ENCODE measurements at regions not wholly inside any gene's neighbourhood (a gene's known extent, or its start where the extent isn't known, plus 50 kb on each side); places are given as distances from the start of the nearest gene placed in this dataset.

- Histone ChIP-seq H3K79me2 (ENCODE audit: insufficient read depth) (no peaks in the 10 kb centered on the region), H3K4me1 (ENCODE audit: control insufficient read depth in 1 of 2, insufficient read depth in 2 of 2, low read depth in 1 of 2, low read length in 1 of 2) (no peaks in the 10 kb centered on the region), H3K9me3 (no peaks in the 10 kb centered on the region), H2AFZ (ENCODE audit: low read depth) (no peak overlapping the region), H4K20me1 (ENCODE audit: insufficient read depth) (no peaks in the 10 kb centered on the region), H3K36me3 (replicated peaks in 1 of 2; ENCODE audit: control insufficient read depth in 1 of 2, insufficient read depth in 2 of 2, low read length in 1 of 2) (no peaks in the 10 kb centered on the region), H3K4me2 (no peak overlapping the region), H3K27me3 (ENCODE audit: insufficient read depth) (no peaks in the 10 kb centered on the region), H3K4me3 (ENCODE audit: low read depth in 2 of 2, low read length in 1 of 2) (no peak overlapping the region), H3K27ac (ENCODE audit: low read depth in 2 of 2, low read length in 1 of 2) (no peak overlapping the region), H3K9ac (no peak overlapping the region), H3K9me2 (no peaks in the 10 kb centered on the region), H3F3A (replicated peaks; ENCODE audit: insufficient read depth) (no peaks in the 10 kb centered on the region)
- no peak for DNase-seq
- TF ChIP-seq GABPA (IDR thresholded peaks at IDR 0.05; ENCODE audit: low read depth): no peak
- no peak for TF ChIP-seq RXRA (IDR thresholded peaks at IDR 0.05; ENCODE audit: borderline replicate concordance, low read depth)
- TF ChIP-seq, protein P1, sequence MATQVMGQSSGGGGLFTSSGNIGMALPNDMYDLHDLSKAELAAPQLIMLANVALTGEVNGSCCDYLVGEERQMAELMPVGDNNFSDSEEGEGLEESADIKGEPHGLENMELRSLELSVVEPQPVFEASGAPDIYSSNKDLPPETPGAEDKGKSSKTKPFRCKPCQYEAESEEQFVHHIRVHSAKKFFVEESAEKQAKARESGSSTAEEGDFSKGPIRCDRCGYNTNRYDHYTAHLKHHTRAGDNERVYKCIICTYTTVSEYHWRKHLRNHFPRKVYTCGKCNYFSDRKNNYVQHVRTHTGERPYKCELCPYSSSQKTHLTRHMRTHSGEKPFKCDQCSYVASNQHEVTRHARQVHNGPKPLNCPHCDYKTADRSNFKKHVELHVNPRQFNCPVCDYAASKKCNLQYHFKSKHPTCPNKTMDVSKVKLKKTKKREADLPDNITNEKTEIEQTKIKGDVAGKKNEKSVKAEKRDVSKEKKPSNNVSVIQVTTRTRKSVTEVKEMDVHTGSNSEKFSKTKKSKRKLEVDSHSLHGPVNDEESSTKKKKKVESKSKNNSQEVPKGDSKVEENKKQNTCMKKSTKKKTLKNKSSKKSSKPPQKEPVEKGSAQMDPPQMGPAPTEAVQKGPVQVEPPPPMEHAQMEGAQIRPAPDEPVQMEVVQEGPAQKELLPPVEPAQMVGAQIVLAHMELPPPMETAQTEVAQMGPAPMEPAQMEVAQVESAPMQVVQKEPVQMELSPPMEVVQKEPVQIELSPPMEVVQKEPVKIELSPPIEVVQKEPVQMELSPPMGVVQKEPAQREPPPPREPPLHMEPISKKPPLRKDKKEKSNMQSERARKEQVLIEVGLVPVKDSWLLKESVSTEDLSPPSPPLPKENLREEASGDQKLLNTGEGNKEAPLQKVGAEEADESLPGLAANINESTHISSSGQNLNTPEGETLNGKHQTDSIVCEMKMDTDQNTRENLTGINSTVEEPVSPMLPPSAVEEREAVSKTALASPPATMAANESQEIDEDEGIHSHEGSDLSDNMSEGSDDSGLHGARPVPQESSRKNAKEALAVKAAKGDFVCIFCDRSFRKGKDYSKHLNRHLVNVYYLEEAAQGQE (IDR thresholded peaks at IDR 0.05; ENCODE audit: low read depth, low read length): no peak
- TF ChIP-seq MAX (IDR thresholded peaks at IDR 0.05; ENCODE audit: low read depth): no peak
- TF ChIP-seq PBX3 (IDR thresholded peaks at IDR 0.05): no peak
- TF ChIP-seq, protein P2, sequence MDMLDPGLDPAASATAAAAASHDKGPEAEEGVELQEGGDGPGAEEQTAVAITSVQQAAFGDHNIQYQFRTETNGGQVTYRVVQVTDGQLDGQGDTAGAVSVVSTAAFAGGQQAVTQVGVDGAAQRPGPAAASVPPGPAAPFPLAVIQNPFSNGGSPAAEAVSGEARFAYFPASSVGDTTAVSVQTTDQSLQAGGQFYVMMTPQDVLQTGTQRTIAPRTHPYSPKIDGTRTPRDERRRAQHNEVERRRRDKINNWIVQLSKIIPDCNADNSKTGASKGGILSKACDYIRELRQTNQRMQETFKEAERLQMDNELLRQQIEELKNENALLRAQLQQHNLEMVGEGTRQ (IDR thresholded peaks at IDR 0.05; ENCODE audit: borderline replicate concordance, low read depth, low read length): no peak
- no peak for TF ChIP-seq NRF1 (IDR thresholded peaks at IDR 0.05; ENCODE audit: low read depth, low read length)
- TF ChIP-seq, protein P3, sequence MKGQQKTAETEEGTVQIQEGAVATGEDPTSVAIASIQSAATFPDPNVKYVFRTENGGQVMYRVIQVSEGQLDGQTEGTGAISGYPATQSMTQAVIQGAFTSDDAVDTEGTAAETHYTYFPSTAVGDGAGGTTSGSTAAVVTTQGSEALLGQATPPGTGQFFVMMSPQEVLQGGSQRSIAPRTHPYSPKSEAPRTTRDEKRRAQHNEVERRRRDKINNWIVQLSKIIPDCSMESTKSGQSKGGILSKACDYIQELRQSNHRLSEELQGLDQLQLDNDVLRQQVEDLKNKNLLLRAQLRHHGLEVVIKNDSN (IDR thresholded peaks at IDR 0.05; ENCODE audit: borderline replicate concordance, low read depth): no peak
- no peak for TF ChIP-seq RCOR1 (IDR thresholded peaks at IDR 0.05; ENCODE audit: low read length)
- no peak for TF ChIP-seq TCF12 (IDR thresholded peaks at IDR 0.05)
- TF ChIP-seq FOXM1 (IDR thresholded peaks at IDR 0.05; ENCODE audit: low read depth): no peak
- no peak for TF ChIP-seq TEAD4 (IDR thresholded peaks at IDR 0.05; ENCODE audit: borderline replicate concordance, insufficient read depth)
- TF ChIP-seq YY1 (IDR thresholded peaks at IDR 0.05; ENCODE audit: low read depth): no peak
- no peak for TF ChIP-seq SMC3 (IDR thresholded peaks at IDR 0.05; ENCODE audit: low read depth, low read length)
- TF ChIP-seq EP300 (IDR thresholded peaks at IDR 0.05; ENCODE audit: borderline replicate concordance in 1 of 2, low read depth in 1 of 2, low read length in 1 of 2): no peak
- no peak for TF ChIP-seq MEF2A (IDR thresholded peaks at IDR 0.05; ENCODE audit: borderline replicate concordance, low read depth)
- CTCF ChIA-PET: interaction anchor here (1.0 kb wide), 1 partner anchor 211 kb away, joined by 4 read pairs; no protein-coding TSS in a partner anchor
- POLR2A ChIA-PET: no interaction called here
- 36% methylated on average over 4 of the region's 7 CpGs for WGBS (ENCODE audit: low lambda C conversion rate)
Measured at GRCh38 chr10:117662751-117663540, 120.4 kb downstream of the EMX2 start.

All from SK-N-SH (cell line).